Suprapubic skin (tissue), 4 donors: ENCODE measurements at regions not wholly inside any gene's neighbourhood (a gene's known extent, or its start where the extent isn't known, plus 50 kb on each side); places are given as distances from the start of the nearest gene placed in this dataset.

Source experiments
- POLR2A ChIP-seq, 2 donors: fragments of 450-650 bp; IDR thresholded peaks; one replicate each; pipeline ENCODE4 v1.6.1; 2017; ENCODE audit warnings: antibody characterized with exemption in 2 of 2, mild to moderate bottlenecking in 2 of 2, moderate library complexity in 2 of 2
- POLR2AphosphoS5 ChIP-seq, 3 donors: sonication (generic); formaldehyde crosslinking; IDR thresholded peaks; one replicate each; pipeline ENCODE4 v1.6.1; 2017; ENCODE audit warnings: antibody characterized with exemption in 3 of 3
- TF ChIP-seq, protein P1 (sequence below), 2 donors: fragments of 200-600 bp in 1 of 2; fragments of 450-650 bp in 1 of 2; sonication (generic) in 1 of 2; IDR thresholded peaks; one replicate each; pipeline ENCODE4 v1.5.1; 2016 to 2019; ENCODE audit warnings: antibody characterized with exemption in 2 of 2, mild to moderate bottlenecking in 1 of 2, moderate library complexity in 1 of 2

DNA sequence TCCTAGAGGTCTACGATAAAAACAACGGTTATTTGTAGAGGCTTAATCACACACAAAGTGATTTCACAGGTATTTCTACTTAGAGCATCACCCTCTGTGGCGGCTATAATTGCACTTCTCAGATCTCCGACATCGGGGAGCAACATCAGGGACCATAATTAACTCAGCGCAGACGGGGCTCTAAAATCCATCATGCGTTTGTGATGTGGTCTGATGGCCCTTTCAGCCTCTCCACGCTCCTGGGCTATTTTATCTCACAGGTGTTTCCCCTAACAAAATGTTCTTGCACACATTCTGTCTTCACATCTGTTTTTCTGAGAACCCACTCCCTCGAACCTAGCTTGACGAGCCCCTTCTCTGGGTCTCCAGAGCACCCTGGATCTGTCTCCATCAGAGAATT is 146.3 kb upstream of the DUSP10 start:
- TF ChIP-seq POLR2A (IDR thresholded peaks at IDR 0.05), result no peak
- TF ChIP-seq, protein P1, sequence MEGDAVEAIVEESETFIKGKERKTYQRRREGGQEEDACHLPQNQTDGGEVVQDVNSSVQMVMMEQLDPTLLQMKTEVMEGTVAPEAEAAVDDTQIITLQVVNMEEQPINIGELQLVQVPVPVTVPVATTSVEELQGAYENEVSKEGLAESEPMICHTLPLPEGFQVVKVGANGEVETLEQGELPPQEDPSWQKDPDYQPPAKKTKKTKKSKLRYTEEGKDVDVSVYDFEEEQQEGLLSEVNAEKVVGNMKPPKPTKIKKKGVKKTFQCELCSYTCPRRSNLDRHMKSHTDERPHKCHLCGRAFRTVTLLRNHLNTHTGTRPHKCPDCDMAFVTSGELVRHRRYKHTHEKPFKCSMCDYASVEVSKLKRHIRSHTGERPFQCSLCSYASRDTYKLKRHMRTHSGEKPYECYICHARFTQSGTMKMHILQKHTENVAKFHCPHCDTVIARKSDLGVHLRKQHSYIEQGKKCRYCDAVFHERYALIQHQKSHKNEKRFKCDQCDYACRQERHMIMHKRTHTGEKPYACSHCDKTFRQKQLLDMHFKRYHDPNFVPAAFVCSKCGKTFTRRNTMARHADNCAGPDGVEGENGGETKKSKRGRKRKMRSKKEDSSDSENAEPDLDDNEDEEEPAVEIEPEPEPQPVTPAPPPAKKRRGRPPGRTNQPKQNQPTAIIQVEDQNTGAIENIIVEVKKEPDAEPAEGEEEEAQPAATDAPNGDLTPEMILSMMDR (IDR thresholded peaks at IDR 0.05), result no peak
- no peak for TF ChIP-seq POLR2AphosphoS5 (IDR thresholded peaks at IDR 0.05)
